ENCODE measurements at regions not wholly inside any gene's neighbourhood (a gene's known extent, or its start where the extent isn't known, plus 50 kb on each side); places are given as distances from the start of the nearest gene placed in this dataset.

DNA sequence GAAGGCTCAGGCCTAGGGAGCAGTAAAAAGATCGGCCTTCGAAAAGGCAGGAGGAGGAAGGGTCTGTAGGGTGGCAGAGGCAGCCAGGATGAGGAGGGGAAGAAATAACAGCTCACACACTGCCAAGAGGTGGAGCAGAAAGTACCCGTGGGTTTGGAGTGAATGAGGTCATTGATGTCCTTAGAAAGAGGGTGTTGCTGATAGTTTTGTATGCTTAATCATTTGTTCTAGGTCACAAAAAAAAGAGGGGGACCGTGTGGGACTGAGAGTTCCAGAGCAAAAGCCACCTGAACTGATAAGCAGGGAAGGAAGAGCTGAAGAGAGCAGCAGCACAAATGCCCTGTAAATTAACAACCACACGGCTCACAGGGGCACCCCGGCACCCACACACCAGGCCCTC lies 140.4 kb downstream of the FAM161A start:
- DNase-seq (ENCODE audit: extremely low read depth, low read depth) = no peak
- TF ChIP-seq, protein P1, sequence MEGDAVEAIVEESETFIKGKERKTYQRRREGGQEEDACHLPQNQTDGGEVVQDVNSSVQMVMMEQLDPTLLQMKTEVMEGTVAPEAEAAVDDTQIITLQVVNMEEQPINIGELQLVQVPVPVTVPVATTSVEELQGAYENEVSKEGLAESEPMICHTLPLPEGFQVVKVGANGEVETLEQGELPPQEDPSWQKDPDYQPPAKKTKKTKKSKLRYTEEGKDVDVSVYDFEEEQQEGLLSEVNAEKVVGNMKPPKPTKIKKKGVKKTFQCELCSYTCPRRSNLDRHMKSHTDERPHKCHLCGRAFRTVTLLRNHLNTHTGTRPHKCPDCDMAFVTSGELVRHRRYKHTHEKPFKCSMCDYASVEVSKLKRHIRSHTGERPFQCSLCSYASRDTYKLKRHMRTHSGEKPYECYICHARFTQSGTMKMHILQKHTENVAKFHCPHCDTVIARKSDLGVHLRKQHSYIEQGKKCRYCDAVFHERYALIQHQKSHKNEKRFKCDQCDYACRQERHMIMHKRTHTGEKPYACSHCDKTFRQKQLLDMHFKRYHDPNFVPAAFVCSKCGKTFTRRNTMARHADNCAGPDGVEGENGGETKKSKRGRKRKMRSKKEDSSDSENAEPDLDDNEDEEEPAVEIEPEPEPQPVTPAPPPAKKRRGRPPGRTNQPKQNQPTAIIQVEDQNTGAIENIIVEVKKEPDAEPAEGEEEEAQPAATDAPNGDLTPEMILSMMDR (IDR thresholded peaks at IDR 0.05; ENCODE audit: low read depth, low read length) = no peak

DNA sequence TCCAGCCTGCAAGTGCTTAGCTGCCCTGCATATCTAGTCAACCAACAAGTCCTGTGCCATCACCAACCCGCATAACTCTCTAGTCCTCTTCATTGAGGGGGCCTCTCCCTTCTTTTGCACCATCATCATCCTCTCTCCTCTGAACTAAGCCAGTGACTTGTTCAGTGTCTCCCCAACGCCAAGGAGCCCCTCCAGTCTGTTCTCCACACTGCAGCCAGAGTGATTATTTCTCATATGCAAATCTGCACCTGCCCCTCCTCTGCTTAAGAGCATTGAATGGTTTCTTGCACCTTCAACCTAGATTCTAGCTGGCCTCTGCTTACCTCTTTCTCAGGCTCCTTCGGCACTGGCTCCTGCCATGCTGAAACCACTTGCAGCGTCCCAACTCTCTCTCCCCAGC lies 141.8 kb downstream of the FAM161A start:
- TF ChIP-seq, protein P1 (IDR thresholded peaks at IDR 0.05; ENCODE audit: low read depth, low read length) = no peak
- no peak for DNase-seq (ENCODE audit: extremely low read depth, low read depth)

DNA sequence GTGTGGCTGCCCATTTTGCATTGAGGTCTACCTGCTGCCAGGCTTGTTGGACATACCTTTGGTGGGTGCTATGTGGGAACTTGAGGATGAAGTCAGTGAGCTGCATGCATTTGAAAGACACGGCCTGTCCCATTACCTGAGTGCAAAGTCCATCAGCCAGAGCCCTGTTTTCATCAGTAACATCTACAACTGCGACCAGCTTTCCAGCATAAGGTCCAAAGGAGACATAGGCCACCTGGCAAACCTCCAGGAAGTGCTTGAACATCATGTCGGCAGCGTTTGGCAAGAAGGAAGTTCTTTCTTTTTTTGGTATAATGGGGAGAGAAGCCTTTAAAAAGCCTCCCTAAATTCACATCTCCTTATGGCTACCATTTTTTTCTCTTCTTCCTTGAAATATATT lies 143.1 kb downstream of the FAM161A start:
- TF ChIP-seq, protein P1 (IDR thresholded peaks at IDR 0.05; ENCODE audit: low read depth, low read length) = no peak
- DNase-seq (ENCODE audit: extremely low read depth, low read depth) = no peak

DNA sequence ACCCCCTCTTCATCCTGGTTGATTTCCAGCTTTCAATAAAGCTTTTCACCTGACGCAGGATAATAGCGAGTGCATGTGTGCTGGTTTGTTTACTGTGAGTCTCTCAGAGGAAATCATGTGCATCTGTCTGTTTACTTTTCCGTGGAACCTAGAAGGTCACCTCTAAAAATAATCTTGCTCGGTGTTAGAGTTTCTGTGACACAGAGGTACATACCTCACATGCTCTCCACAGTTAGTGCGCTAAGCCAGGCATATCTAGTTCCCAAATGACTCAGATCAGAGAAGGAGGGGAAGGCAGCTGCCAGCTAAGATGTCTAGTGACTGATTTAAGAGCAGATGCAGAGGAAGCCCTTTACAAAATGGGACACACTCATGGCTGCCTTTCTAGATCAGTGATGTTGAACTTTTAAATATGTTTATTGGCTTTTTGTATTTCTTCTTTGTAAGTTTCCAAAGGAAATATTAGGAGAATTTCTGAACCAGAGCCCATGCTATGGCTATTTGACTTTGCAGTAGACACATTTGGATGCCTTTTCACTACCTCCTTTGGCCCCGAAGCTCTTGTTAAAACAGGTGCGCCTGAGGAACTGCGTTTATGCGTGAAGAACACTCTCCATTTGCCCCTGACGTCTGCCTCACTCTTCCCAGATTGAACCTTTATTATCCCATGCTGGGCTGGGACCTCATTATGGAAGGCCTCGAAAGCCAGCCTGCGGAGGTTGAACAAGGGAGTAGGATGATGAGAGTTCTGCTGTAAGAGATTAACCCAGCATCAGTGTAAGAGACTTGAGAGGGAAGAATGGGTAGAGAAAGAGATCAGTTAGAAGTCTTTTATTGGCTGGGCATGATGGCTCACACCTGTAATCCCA lies 145.6 kb downstream of the FAM161A start:
- DNase-seq (ENCODE audit: extremely low read depth, low read depth) = no peak
- TF ChIP-seq, protein P1 (IDR thresholded peaks at IDR 0.05; ENCODE audit: low read depth, low read length) = no peak

DNA sequence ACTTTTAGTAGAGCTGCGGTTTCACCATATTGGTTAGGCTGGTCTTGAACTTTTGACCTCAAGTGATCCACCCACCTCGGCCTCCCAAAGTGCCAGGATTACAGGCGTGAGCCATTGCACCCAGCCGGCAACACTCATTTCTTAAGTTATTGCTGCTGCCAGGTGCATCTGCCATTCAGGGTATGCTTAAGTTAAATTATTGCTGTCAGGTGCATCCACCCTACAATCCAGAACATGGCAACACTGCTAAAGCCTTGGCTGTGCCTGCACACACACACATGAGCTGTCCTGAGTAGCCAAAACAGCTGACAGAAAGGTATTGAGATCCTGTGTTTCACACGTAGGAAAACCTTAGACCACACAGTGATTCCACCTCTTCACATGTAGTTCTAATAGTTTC lies 148.2 kb downstream of the FAM161A start:
- TF ChIP-seq, protein P1 (IDR thresholded peaks at IDR 0.05; ENCODE audit: low read depth, low read length) = no peak
- DNase-seq (ENCODE audit: extremely low read depth, low read depth) = no peak

DNA sequence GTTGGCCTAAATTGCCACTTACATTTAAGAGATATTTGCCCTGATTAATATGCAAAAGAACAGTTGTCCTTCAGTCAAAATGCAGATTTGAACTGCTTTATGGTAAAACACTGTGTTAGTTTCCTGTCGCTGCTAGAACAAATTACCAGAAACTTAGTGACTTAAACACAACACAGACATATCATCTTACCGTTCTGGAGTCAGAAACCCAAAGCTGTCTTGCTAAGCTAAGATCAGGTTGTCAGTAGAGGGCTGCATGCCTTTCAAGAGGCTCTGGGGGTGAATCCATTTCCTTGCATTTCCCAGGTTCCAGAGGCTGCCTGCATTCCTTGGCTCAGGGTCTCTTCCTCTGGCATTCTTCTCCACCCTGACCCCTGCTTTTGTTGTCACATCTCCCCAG lies 149.5 kb downstream of the FAM161A start:
- DNase-seq (ENCODE audit: extremely low read depth, low read depth) = no peak
- TF ChIP-seq, protein P1 (IDR thresholded peaks at IDR 0.05; ENCODE audit: low read depth, low read length) = no peak

DNA sequence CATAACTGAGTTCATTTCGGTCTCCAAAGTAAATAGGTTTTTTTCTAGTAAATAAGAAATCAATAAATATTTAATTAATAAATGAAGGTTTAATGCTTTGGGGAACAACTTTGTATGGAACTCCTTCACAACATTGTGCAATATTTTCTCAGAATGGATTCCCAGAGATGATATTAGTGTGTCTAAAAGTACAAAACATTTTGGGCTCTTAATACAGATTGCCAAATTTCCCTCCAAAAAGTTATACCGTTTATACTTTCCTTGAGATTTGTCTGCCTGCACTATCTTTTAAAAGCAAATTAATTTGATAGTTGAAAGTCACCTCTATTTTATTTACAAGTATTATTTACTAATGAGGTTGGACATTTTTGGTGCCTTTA lies 151.8 kb downstream of the FAM161A start:
- TF ChIP-seq, protein P1 (IDR thresholded peaks at IDR 0.05; ENCODE audit: low read depth, low read length) = no peak
- DNase-seq (ENCODE audit: extremely low read depth, low read depth) = no peak
